ENCODE measurements at regions not wholly inside any gene's neighbourhood (a gene's known extent, or its start where the extent isn't known, plus 50 kb on each side); places are given as distances from the start of the nearest gene placed in this dataset.

GRCh38 chr18:73286584-73286983 lies 418.8 kb upstream of the NETO1 start:
- no peaks in the 10 kb centered on the region for H3K36me3 ChIP-seq
- H3K4me1 ChIP-seq = no peaks in the 10 kb centered on the region
- no peak overlapping the region for H3K4me3 ChIP-seq
- intact Hi-C loops (cut with DNase I) = no loop called here
- H3K27ac ChIP-seq (replicated peaks in 1 of 4) = no peak overlapping the region
- no peaks in the 10 kb centered on the region for H3K27me3 ChIP-seq
- TF ChIP-seq, protein P1, sequence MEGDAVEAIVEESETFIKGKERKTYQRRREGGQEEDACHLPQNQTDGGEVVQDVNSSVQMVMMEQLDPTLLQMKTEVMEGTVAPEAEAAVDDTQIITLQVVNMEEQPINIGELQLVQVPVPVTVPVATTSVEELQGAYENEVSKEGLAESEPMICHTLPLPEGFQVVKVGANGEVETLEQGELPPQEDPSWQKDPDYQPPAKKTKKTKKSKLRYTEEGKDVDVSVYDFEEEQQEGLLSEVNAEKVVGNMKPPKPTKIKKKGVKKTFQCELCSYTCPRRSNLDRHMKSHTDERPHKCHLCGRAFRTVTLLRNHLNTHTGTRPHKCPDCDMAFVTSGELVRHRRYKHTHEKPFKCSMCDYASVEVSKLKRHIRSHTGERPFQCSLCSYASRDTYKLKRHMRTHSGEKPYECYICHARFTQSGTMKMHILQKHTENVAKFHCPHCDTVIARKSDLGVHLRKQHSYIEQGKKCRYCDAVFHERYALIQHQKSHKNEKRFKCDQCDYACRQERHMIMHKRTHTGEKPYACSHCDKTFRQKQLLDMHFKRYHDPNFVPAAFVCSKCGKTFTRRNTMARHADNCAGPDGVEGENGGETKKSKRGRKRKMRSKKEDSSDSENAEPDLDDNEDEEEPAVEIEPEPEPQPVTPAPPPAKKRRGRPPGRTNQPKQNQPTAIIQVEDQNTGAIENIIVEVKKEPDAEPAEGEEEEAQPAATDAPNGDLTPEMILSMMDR (IDR thresholded peaks at IDR 0.05) = no peak
- TF ChIP-seq POLR2AphosphoS5 (IDR thresholded peaks at IDR 0.05) (no peak), POLR2A (IDR thresholded peaks at IDR 0.05; ENCODE audit: low read depth) (no peak), EP300 (IDR thresholded peaks at IDR 0.05) (no peak)
- 90% methylated on average over 5 of the region's 5 CpGs for WGBS
- H3K9me3 ChIP-seq = no peaks in the 10 kb centered on the region
- no peak for DNase-seq (ENCODE audit: extremely low spot score)

DNA sequence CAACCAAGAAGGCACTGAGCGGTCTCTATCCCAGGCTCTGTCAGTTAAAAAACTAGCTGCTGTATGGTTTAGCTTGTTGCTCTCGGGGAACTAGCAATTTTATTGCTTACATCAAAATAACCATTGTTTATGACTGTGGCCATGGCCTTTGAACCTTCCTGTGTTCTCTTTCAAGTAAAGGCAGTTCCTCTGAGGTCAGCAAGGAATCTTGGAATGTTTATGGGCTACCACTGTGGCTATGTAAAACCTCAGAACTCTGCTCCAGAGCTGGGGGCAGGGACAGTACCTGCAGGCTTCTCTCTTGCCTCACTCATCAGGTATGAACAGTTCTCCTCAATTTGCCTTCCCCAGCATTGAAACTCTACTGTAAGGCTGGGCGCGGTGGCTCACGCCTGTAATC lies 416.0 kb upstream of the NETO1 start:
- DNase-seq (ENCODE audit: extremely low spot score) = no peak
- 88% methylated on average over 5 of the region's 5 CpGs for WGBS
- no peaks in the 10 kb centered on the region for H3K4me1 ChIP-seq
- no peaks in the 10 kb centered on the region for H3K27me3 ChIP-seq
- TF ChIP-seq, protein P1 (IDR thresholded peaks at IDR 0.05) = no peak
- TF ChIP-seq POLR2A (IDR thresholded peaks at IDR 0.05; ENCODE audit: low read depth) (no peak), EP300 (IDR thresholded peaks at IDR 0.05) (no peak), POLR2AphosphoS5 (IDR thresholded peaks at IDR 0.05) (no peak)
- intact Hi-C loops (cut with DNase I) = no loop called here
- H3K9me3 ChIP-seq = no peaks in the 10 kb centered on the region
- no peak overlapping the region for H3K4me3 ChIP-seq
- H3K27ac ChIP-seq (replicated peaks in 1 of 4) = no peak overlapping the region
- no peaks in the 10 kb centered on the region for H3K36me3 ChIP-seq

- Histone ChIP-seq H3K36me3 (no peaks in the 10 kb centered on the region), H3K27me3 (no peaks in the 10 kb centered on the region), H3K9me3 (no peaks in the 10 kb centered on the region), H3K4me3 (no peak overlapping the region), H3K4me1 (no peaks in the 10 kb centered on the region), H3K27ac (replicated peaks in 1 of 4) (no peak overlapping the region)
- DNase-seq (ENCODE audit: extremely low spot score) = no peak
- WGBS = 100% methylated on average over 2 of the region's 2 CpGs
- intact Hi-C loops (cut with DNase I) = no loop called here
- TF ChIP-seq POLR2A (IDR thresholded peaks at IDR 0.05; ENCODE audit: low read depth) (no peak), POLR2AphosphoS5 (IDR thresholded peaks at IDR 0.05) (no peak)
Observed at GRCh38 chr18:73283032-73283431, 415.2 kb upstream of the NETO1 start.

DNA sequence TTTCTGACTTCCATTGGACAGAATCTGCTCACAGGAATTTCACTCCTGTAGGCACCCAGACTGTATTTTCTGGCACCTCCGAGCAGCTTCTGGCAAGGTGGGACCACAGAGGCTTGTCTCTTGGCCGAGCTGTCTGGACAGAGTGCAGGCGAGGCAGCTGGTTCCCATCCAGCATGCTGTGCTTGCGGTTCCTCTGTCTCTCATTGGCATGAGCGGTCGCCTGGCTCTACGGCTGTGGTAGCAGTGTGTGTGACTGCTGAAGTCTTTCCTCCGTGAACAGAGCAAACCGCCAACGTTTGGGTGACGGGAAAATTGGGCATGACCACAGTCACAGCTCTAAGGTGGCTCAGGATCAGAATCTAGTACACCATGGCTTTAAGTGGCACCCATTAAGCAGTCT lies 411.7 kb upstream of the NETO1 start:
- WGBS = 76% methylated on average over 7 of the region's 11 CpGs
- intact Hi-C loops (cut with DNase I) = no loop called here
- no peaks in the 10 kb centered on the region for H3K27me3 ChIP-seq

GRCh38 chr18:73274812-73275621 lies 407.2 kb upstream of the NETO1 start:
- intact Hi-C loops (cut with DNase I) = no loop called here
- 83% methylated on average over 9 of the region's 9 CpGs for WGBS
- Histone ChIP-seq H3K27me3 (no peaks in the 10 kb centered on the region), H3K36me3 (no peaks in the 10 kb centered on the region), H3K4me1 (no peaks in the 10 kb centered on the region), H3K9me3 (no peaks in the 10 kb centered on the region), H3K27ac (replicated peaks in 1 of 4) (no peak overlapping the region), H3K4me3 (no peak overlapping the region)
- no peak for DNase-seq (ENCODE audit: extremely low spot score)
- TF ChIP-seq POLR2A (IDR thresholded peaks at IDR 0.05; ENCODE audit: low read depth) = no peak
- no peak for TF ChIP-seq POLR2AphosphoS5 (IDR thresholded peaks at IDR 0.05)
- TF ChIP-seq, protein P1 (IDR thresholded peaks at IDR 0.05) = no peak
- TF ChIP-seq EP300 (IDR thresholded peaks at IDR 0.05) = no peak

More for the DNA sequence above, 411.7 kb upstream of the NETO1 start:
- H3K4me1 ChIP-seq = no peaks in the 10 kb centered on the region
- TF ChIP-seq EP300 (IDR thresholded peaks at IDR 0.05) = no peak
- TF ChIP-seq, protein P1 (IDR thresholded peaks at IDR 0.05) = no peak
- no peak for TF ChIP-seq POLR2AphosphoS5 (IDR thresholded peaks at IDR 0.05)
- no peak for TF ChIP-seq POLR2A (IDR thresholded peaks at IDR 0.05; ENCODE audit: low read depth)
- no peak overlapping the region for H3K27ac ChIP-seq (replicated peaks in 1 of 4)
- H3K4me3 ChIP-seq = no peak overlapping the region
- no peaks in the 10 kb centered on the region for H3K36me3 ChIP-seq
- no peaks in the 10 kb centered on the region for H3K9me3 ChIP-seq
- DNase-seq (ENCODE audit: extremely low spot score) = no peak
